Left colon (tissue), 2 donors: ENCODE measurements at regions not wholly inside any gene's neighbourhood (a gene's known extent, or its start where the extent isn't known, plus 50 kb on each side); places are given as distances from the start of the nearest gene placed in this dataset.

Experiments
- ATAC-seq: fragments of 200-7000 bp; cut with Tn5 transposase; one replicate; pipeline ENCODE4 v1.9.1; 2020; ENCODE audit warnings: mild to moderate bottlenecking, moderate library complexity
- DNase-seq, 2 donors: peaks; one replicate each; pipeline ENCODE4 v3.0.0-alpha.2; 2020
- intact Hi-C, 2 donors: fragments of 100-400 bp; cut with DNase I in 1 of 2; cut with micrococcal nuclease in 1 of 2; formaldehyde crosslinking; loops; one replicate each; pipeline versions ENCODE4 v1.11.2 to v1.14.0; 2022; cut with DNase I, micrococcal nuclease
- donor health status: DM: no; HTN: no; CAD: no.
- donor health status: DM: yes; HTN: yes; CAD: no.

DNA sequence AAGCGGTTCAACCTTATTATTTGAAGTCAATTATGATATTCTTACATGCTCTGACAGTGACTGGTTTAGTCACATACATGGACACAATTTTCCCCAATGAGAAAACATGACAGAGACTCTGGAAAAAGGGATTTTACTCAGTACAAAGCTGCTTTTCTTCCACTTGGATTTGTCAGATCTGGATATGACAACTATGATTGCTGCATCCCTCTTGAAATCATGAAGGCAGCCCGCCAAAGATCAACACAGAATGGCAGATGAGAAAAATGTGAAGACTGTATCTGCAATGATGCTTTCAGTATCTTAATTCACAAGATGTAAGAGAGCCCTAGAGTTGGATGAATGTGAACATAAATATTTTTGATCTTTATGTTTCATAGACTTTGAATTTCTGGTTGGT lies 439.6 kb downstream of the CDH8 start:
- DNase-seq, result no peak

GRCh38 chr16:61595605-61596004 lies 440.6 kb downstream of the CDH8 start:
- ATAC-seq (peak; percentile 80), DNase-seq (no peak)
- intact Hi-C loops, result no loop called here

More for the DNA sequence above, 439.6 kb downstream of the CDH8 start:
- intact Hi-C loops, result no loop called here
- no peak for ATAC-seq

DNA sequence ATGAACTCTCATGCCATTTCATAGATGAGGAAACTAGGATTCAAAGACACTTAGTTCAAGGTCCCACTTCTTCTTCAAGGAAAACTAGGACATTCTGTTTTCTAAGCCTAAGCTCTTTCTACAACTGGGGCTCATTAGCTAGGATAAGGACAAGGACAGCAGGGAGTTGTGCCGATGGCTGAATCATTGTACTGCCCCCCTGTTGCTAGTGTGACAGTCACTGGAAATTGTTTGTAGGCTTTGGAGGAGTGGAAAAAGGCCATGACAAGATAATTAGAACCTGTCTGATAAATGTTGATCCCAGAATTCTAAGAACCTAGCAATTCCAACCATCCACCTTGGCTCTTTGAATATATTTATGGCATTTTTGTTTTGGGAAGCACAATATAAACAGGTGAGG lies 445.7 kb downstream of the CDH8 start:
- DNase-seq (no peak), ATAC-seq (no peak)

GRCh38 chr16:61587526-61587925 lies 448.7 kb downstream of the CDH8 start:
- intact Hi-C loops, result no loop called here
- DNase-seq (no peak), ATAC-seq (no peak)

More for the DNA sequence above, 445.7 kb downstream of the CDH8 start:
- intact Hi-C loops, result no loop called here

GRCh38 chr16:61581417-61582046 lies 454.7 kb downstream of the CDH8 start:
- no peak for DNase-seq
- no peak for ATAC-seq
- intact Hi-C loops, result no loop called here

- no peak for ATAC-seq
Observed at GRCh38 chr16:61580579-61580978, 455.7 kb downstream of the CDH8 start.

GRCh38 chr16:61579195-61579594 lies 457.0 kb downstream of the CDH8 start:
- no peak for DNase-seq
- intact Hi-C loops, result no loop called here
- no peak for ATAC-seq

More at GRCh38 chr16:61580579-61580978, 455.7 kb downstream of the CDH8 start:
- intact Hi-C loops, result no loop called here
- DNase-seq, result no peak

DNA sequence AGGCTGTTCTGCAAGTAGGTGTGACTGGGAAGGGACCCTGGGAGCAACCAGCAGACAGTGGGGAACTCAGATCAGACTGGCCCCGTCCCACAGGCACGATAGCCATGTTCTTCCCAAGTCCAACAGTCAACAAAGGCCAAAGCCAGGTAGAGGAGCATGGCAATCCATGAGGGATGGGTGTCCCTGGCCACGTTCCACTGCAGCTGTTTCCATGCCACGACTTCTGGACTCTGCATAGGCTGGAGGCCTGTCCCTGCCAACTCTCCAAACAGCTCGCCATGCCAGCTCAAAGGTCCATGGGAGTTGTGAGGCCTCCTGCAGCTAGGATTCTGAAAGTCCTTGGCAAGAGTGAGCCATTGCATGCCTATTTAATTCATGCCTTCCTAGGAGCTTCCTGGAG lies 459.8 kb downstream of the CDH8 start:
- DNase-seq (no peak), ATAC-seq (no peak)
- intact Hi-C loops, result no loop called here

GRCh38 chr16:61575617-61576016 lies 460.6 kb downstream of the CDH8 start:
- no peak for ATAC-seq
- intact Hi-C loops, result no loop called here

DNA sequence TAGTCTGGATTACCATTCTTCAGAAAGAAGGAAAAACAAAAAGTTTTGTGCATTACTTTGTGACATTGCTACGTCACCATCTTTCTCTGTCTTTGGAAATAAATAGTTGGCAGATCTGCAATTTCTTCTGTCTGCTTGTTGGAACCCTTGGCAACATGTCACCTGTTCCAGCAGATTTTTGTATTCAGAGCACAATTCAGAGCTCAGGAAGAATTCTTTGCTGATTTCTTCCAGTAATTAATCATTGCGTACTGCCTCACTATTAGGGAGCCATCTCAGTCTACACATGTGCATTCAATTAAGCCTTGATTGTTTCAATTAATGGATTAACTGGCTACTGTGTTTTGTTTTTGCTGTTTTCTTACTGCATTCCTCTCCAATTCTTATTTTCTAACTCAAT lies 467.2 kb downstream of the CDH8 start:
- intact Hi-C loops, result no loop called here
- no peak for DNase-seq
- no peak for ATAC-seq

More at GRCh38 chr16:61575617-61576016, 460.6 kb downstream of the CDH8 start:
- DNase-seq, result no peak

- ATAC-seq (no peak), DNase-seq (no peak)
- intact Hi-C loops, result no loop called here
Observed at GRCh38 chr16:61564716-61565115, 471.5 kb downstream of the CDH8 start.

GRCh38 chr16:61555718-61556441 lies 480.4 kb downstream of the CDH8 start:
- ATAC-seq, result no peak
- no peak for DNase-seq
- intact Hi-C loops, result no loop called here

- intact Hi-C loops, result no loop called here
- DNase-seq, result no peak
- no peak for ATAC-seq
Observed at GRCh38 chr16:61549327-61549726, 486.9 kb downstream of the CDH8 start.

GRCh38 chr16:61547626-61548025 lies 488.6 kb downstream of the CDH8 start:
- ATAC-seq, result no peak
- DNase-seq, result no peak
- intact Hi-C loops, result no loop called here

GRCh38 chr16:61544165-61544564 lies 492.1 kb downstream of the CDH8 start:
- ATAC-seq, result no peak
- intact Hi-C loops, result no loop called here
- DNase-seq, result no peak

DNA sequence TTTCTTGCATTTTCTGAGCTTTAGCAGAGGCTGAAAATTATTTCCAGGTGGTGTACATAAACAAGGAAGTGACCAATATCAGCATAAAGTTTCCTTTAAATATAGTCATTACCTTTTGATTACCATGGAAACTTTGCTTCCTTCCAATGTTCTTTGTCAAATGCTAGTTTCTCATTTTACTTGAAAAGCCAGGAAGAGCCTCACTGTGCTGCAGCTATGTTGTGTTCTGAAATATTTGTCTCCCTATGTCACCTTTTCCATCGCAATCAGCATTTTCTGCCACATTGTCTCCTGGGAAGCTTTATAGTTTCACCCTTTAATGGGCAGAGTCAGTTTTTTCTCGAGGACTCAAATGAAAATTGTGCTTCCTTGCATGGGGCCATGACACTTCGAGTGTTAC lies 496.0 kb downstream of the CDH8 start:
- DNase-seq (no peak), ATAC-seq (no peak)
- intact Hi-C loops, result no loop called here

DNA sequence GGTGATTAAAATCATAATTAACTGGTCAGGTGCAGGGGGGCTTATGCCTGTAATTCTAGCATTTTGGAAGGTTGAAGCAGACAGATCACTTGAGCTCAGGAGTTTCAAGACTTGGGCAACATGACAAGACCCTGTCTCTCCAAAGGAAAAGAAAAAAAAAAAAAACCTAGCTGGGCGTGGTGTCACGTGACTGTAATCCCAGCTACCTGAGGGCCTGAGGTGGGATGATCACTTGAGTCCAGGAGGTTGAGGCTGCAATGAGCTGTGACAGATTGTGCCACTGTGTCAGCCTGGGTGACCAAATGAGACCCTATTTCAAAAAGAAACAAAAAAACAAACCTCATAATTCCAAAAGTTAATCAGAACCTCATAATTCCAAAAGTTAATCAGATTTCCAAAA lies 505.5 kb downstream of the CDH8 start:
- ATAC-seq (no peak), DNase-seq (no peak)
- intact Hi-C loops, result no loop called here

DNA sequence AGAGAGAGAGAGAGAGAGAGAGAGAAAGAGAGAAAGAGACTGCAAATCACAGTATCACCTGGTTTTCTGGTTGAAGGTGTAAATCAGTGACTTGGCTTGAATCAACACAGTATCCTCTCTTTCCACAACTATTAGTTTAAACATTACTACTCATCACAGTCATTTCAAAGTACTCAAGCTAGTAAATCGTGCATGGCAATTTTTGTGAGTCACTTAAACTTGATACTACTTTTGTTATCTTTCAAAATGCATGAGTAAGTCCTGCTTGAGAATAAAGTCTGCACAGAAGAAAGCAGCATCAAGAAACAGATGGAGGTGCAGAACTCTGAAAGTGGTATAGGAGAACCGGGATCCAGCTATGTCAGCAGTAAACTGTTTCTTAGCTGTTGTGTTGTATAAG lies 535.4 kb downstream of the CDH8 start:
- no peak for ATAC-seq

GRCh38 chr16:61480250-61480649 lies 556.0 kb downstream of the CDH8 start:
- ATAC-seq (no peak), DNase-seq (no peak)
- intact Hi-C loops, result no loop called here

More for the DNA sequence above, 535.4 kb downstream of the CDH8 start:
- DNase-seq, result no peak
- intact Hi-C loops, result no loop called here

- intact Hi-C loops, result no loop called here
Observed at GRCh38 chr16:61471737-61472136, 564.5 kb downstream of the CDH8 start.

GRCh38 chr16:61471023-61471422 lies 565.2 kb downstream of the CDH8 start:
- intact Hi-C loops, result no loop called here
- DNase-seq, result no peak

More at GRCh38 chr16:61471737-61472136, 564.5 kb downstream of the CDH8 start:
- DNase-seq (no peak), ATAC-seq (no peak)

More at GRCh38 chr16:61471023-61471422, 565.2 kb downstream of the CDH8 start:
- no peak for ATAC-seq
